PC-3 (cell line): ENCODE measurements at regions not wholly inside any gene's neighbourhood (a gene's known extent, or its start where the extent isn't known, plus 50 kb on each side); places are given as distances from the start of the nearest gene placed in this dataset.

ENCODE experiments used
- CTCF ChIP-seq: fragments of 300-600 bp; sonication (generic); conservative IDR thresholded peaks from 2 replicates; pipeline ENCODE4 v1.5.1; 2017; ENCODE audit warnings: antibody characterized with exemption, low read depth, mild to moderate bottlenecking, low read length
- EZH2 ChIP-seq: fragments of 300-600 bp; sonication (generic); IDR thresholded peaks from one replicate; pipeline ENCODE4 v1.6.1; 2017; ENCODE audit warnings: antibody characterized with exemption, mild to moderate bottlenecking, low read length; ENCODE audit not compliant: unreplicated experiment
- EZH2phosphoT487 ChIP-seq: fragments of 300-600 bp; sonication (generic); IDR thresholded peaks from 2 replicates; pipeline ENCODE4 v1.6.1; 2018; ENCODE audit warnings: mild to moderate bottlenecking, antibody characterized with exemption, low read length, borderline replicate concordance

GRCh38 chr5:68502531-68502930 lies 287.0 kb downstream of the PIK3R1 start:
- TF ChIP-seq CTCF, result no peak
- no peak for TF ChIP-seq EZH2
- no peak for TF ChIP-seq EZH2phosphoT487
